Right atrium auricular region (tissue), 2 donors: ENCODE measurements at regions not wholly inside any gene's neighbourhood (a gene's known extent, or its start where the extent isn't known, plus 50 kb on each side); places are given as distances from the start of the nearest gene placed in this dataset.

Source experiments
- DNase-seq: peaks from one replicate; pipeline ENCODE4 v3.0.0-alpha.2; 2019; ENCODE audit warnings: low spot score
- H3K27ac ChIP-seq, 2 donors: fragments of 200-600 bp; sonication (generic); 1 replicate in 1 of 2; 2 replicates in 1 of 2; pipeline ENCODE4 v1.5.1; 2016 to 2019
- H3K27me3 ChIP-seq, 2 donors: fragments of 200-600 bp; sonication (generic); one replicate each; pipeline versions ENCODE4 v1.5.1 to v1.6.0; 2017 to 2019
- H3K36me3 ChIP-seq: fragments of 200-600 bp; sonication (generic); one replicate; pipeline ENCODE4 v1.5.1; 2016
- H3K4me1 ChIP-seq, 2 donors: fragments of 200-600 bp; sonication (generic); one replicate each; pipeline versions ENCODE4 v1.5.1 to v1.6.0; 2017 to 2019
- H3K4me3 ChIP-seq, 2 donors: fragments of 200-600 bp; sonication (generic); 1 replicate in 1 of 2; 2 replicates in 1 of 2; pipeline ENCODE4 v1.5.1; 2017 to 2019; ENCODE audit warnings: mild to moderate bottlenecking in 1 of 2, moderate library complexity in 1 of 2
- H3K9me3 ChIP-seq, 2 donors: fragments of 200-600 bp; sonication (generic); one replicate each; pipeline ENCODE4 v1.5.1; 2019
- CTCF ChIP-seq, 2 donors: fragments of 200-600 bp; sonication (generic); IDR thresholded peaks; one replicate each; pipeline ENCODE4 v1.5.1; 2019; ENCODE audit warnings: antibody characterized with exemption in 2 of 2

DNA sequence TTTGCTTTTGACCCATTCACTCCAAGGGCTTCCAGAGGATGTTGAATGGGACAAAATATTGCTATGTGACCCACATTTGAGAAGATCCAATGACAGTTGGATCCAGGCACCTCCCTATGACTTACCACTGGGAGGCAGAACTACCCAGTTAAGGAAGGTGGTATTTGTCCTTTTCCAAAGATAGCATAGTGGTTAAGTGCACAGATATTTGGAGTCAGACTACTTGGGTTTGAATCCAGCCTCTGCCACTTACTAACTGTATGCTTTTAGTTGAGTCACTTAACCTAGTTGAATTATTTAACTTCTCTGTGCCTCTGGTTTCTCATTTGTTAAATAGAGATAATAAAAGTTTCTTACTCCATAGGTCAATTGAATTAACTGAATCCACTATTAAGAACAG is 74.5 kb upstream of the PALM2AKAP2 start:
- Histone ChIP-seq H3K9me3 (no peaks in the 10 kb centered on the region), H3K4me1 (peaks cover 0 to 15% of the 10 kb centered on the region in 2 donors), H3K27ac (no peak overlapping the region), H3K27me3 (no peaks in the 10 kb centered on the region), H3K4me3 (no peak overlapping the region), H3K36me3 (no peaks in the 10 kb centered on the region)
- peak in 1 of 2 donors; percentile 16 for TF ChIP-seq CTCF (IDR thresholded peaks at IDR 0.05)
- DNase-seq, result no peak

DNA sequence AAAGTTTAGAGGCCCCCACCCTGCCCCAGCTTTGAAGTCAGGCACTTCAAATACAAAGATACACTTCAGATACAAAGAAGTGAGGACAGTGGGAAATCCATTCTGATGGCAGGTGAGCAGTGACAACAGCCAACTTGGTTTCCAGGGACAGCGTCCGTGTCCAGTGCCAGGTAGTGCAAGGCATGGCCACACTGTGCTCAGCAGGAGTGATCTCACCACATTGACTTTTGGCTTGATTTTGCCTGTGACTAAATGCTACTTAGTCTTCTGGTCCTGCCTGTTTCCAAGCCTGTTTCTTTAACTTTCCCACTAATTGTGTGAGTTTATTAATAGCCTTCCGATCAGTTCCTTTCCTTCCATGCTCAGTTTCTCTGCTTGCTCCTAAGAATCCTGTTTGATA is 72.6 kb upstream of the PALM2AKAP2 start:
- Histone ChIP-seq H3K9me3 (no peaks in the 10 kb centered on the region), H3K4me1 (peaks cover 0 to 15% of the 10 kb centered on the region in 2 donors), H3K27ac (peak overlapping the region; percentile 0 to 78), H3K4me3 (no peak overlapping the region), H3K36me3 (no peaks in the 10 kb centered on the region), H3K27me3 (no peaks in the 10 kb centered on the region)
- DNase-seq, result no peak
- TF ChIP-seq CTCF (IDR thresholded peaks at IDR 0.05), result no peak

- H3K4me3 ChIP-seq, result no peak overlapping the region
These were observed 71.5 kb upstream of the PALM2AKAP2 start for GRCh38 chr9:109708451-109708945.

GRCh38 chr9:109709866-109710265 is 70.1 kb upstream of the PALM2AKAP2 start:
- H3K36me3 ChIP-seq, result no peaks in the 10 kb centered on the region
- DNase-seq, result no peak
- no peaks in the 10 kb centered on the region for H3K27me3 ChIP-seq
- H3K4me3 ChIP-seq, result no peak overlapping the region
- no peak overlapping the region for H3K27ac ChIP-seq
- H3K4me1 ChIP-seq, result peaks cover 0 to 15% of the 10 kb centered on the region in 2 donors
- H3K9me3 ChIP-seq, result no peaks in the 10 kb centered on the region
- no peak for TF ChIP-seq CTCF (IDR thresholded peaks at IDR 0.05)

More at GRCh38 chr9:109708451-109708945, 71.5 kb upstream of the PALM2AKAP2 start:
- no peak for DNase-seq
- no peak for TF ChIP-seq CTCF (IDR thresholded peaks at IDR 0.05)
- peaks cover 0 to 15% of the 10 kb centered on the region in 2 donors for H3K4me1 ChIP-seq
- H3K36me3 ChIP-seq, result no peaks in the 10 kb centered on the region
- no peaks in the 10 kb centered on the region for H3K27me3 ChIP-seq
- H3K27ac ChIP-seq, result peak overlapping the region; percentile 30 to 78
- H3K9me3 ChIP-seq, result no peaks in the 10 kb centered on the region

GRCh38 chr9:109710830-109711229 is 69.2 kb upstream of the PALM2AKAP2 start:
- DNase-seq, result no peak
- Histone ChIP-seq H3K36me3 (no peaks in the 10 kb centered on the region), H3K27me3 (no peaks in the 10 kb centered on the region), H3K9me3 (no peaks in the 10 kb centered on the region), H3K4me1 (peaks cover 0 to 15% of the 10 kb centered on the region in 2 donors), H3K27ac (no peak overlapping the region), H3K4me3 (no peak overlapping the region)
- TF ChIP-seq CTCF (IDR thresholded peaks at IDR 0.05), result no peak

DNA sequence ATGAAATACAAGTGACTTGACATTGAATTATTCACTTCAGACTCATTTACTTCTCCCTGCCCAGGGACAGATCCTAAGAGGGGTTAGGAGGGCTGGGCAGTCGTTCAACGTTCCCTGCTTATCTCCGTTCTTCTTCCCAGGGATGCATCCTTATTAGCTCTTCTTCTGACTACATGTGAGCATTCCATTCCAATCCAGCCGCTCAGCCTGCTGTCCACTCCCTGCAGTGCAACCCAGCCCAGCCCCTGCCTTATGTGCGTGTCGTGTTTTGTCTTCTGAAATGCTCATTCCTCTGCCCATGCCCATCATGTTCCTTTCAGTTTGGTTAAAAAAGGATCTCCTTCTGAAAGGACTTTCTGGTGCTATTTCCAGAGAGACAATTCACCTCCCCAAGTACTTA is 64.7 kb upstream of the PALM2AKAP2 start:
- Histone ChIP-seq H3K4me3 (no peak overlapping the region), H3K27me3 (no peaks in the 10 kb centered on the region), H3K9me3 (no peaks in the 10 kb centered on the region), H3K4me1 (peaks cover 0 to 3% of the 10 kb centered on the region in 2 donors), H3K36me3 (no peaks in the 10 kb centered on the region), H3K27ac (peak overlapping the region in 1 of 2 donors; percentile 25)
- no peak for TF ChIP-seq CTCF (IDR thresholded peaks at IDR 0.05)
- DNase-seq, result no peak
